Astrocyte (in vitro differentiated cells and primary cell): ENCODE measurements at regions not wholly inside any gene's neighbourhood (a gene's known extent, or its start where the extent isn't known, plus 50 kb on each side); places are given as distances from the start of the nearest gene placed in this dataset.

Experiments used
- EZH2 ChIP-seq: IDR thresholded peaks from 2 replicates; pipeline ENCODE4 v1.6.1; 2012; ENCODE audit warnings: mild to moderate bottlenecking, low read length, inconsistent platforms; ENCODE audit not compliant: insufficient read depth
- TF ChIP-seq, protein P1 (sequence below): IDR thresholded peaks from 2 replicates; pipeline ENCODE4 v1.5.1; 2011; ENCODE audit warnings: low read depth, mild to moderate bottlenecking, inconsistent platforms, low read length, moderate library complexity; ENCODE audit not compliant: insufficient read depth

DNA sequence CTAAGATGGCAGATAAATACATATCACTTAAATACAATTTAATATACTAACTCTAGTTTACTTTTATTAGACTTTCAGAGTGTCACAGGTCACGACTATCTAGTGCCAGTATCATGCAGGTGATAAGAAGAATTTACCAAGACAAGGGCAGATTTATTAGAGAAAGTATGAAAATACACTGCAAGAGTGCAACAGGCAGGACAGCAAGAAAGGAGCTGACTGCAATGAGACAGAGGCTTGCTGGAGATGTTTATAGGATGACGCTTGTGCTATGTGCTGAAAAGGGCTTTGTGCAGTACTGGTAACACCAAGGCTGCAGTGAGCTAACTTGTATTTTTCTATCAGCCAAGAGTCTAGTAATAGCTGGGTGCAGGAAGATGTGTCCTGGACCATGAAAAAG is 96.7 kb upstream of the QRFPR start:
- TF ChIP-seq, protein P1, sequence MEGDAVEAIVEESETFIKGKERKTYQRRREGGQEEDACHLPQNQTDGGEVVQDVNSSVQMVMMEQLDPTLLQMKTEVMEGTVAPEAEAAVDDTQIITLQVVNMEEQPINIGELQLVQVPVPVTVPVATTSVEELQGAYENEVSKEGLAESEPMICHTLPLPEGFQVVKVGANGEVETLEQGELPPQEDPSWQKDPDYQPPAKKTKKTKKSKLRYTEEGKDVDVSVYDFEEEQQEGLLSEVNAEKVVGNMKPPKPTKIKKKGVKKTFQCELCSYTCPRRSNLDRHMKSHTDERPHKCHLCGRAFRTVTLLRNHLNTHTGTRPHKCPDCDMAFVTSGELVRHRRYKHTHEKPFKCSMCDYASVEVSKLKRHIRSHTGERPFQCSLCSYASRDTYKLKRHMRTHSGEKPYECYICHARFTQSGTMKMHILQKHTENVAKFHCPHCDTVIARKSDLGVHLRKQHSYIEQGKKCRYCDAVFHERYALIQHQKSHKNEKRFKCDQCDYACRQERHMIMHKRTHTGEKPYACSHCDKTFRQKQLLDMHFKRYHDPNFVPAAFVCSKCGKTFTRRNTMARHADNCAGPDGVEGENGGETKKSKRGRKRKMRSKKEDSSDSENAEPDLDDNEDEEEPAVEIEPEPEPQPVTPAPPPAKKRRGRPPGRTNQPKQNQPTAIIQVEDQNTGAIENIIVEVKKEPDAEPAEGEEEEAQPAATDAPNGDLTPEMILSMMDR = no peak
- TF ChIP-seq EZH2 = no peak
